DND-41 (cell line): ENCODE measurements at regions not wholly inside any gene's neighbourhood (a gene's known extent, or its start where the extent isn't known, plus 50 kb on each side); places are given as distances from the start of the nearest gene placed in this dataset.

ENCODE experiments used
- EZH2 ChIP-seq: IDR thresholded peaks from 3 replicates; pipeline ENCODE4 v1.6.1; 2012; ENCODE audit warnings: borderline replicate concordance, low read depth, mild to moderate bottlenecking, moderate library complexity, low read length, inconsistent platforms; ENCODE audit not compliant: severe bottlenecking
- TF ChIP-seq, protein P1 (sequence below): IDR thresholded peaks from 2 replicates; pipeline ENCODE4 v1.5.1; 2012; ENCODE audit warnings: borderline replicate concordance, low read length, moderate library complexity, mild to moderate bottlenecking; ENCODE audit not compliant: poor library complexity, severe bottlenecking; ENCODE audit errors: extremely low read depth

DNA sequence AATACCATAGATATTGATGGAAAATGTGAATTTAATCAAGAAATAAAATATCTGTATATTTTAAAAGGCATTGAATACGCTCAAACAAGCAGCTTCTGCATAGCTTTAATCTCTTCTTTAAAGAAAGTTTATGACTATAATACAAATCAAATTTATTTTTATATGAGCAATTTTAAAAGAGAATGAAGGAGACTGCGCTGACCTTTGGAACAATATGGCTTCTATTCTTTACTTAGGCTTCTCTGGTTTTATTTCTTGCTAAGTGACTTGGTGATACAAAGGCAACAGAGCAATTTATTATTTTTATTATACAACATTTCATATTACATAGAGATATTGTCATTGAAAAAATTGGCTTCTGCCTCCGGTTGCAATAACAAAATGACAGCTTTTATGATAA lies 776.7 kb downstream of the TBC1D32 start:
- TF ChIP-seq EZH2, result no peak
- TF ChIP-seq, protein P1, sequence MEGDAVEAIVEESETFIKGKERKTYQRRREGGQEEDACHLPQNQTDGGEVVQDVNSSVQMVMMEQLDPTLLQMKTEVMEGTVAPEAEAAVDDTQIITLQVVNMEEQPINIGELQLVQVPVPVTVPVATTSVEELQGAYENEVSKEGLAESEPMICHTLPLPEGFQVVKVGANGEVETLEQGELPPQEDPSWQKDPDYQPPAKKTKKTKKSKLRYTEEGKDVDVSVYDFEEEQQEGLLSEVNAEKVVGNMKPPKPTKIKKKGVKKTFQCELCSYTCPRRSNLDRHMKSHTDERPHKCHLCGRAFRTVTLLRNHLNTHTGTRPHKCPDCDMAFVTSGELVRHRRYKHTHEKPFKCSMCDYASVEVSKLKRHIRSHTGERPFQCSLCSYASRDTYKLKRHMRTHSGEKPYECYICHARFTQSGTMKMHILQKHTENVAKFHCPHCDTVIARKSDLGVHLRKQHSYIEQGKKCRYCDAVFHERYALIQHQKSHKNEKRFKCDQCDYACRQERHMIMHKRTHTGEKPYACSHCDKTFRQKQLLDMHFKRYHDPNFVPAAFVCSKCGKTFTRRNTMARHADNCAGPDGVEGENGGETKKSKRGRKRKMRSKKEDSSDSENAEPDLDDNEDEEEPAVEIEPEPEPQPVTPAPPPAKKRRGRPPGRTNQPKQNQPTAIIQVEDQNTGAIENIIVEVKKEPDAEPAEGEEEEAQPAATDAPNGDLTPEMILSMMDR, result no peak
